Hippocampal formation (tissue), 2 donors: ENCODE measurements at regions not wholly inside any gene's neighbourhood (a gene's known extent, or its start where the extent isn't known, plus 50 kb on each side); places are given as distances from the start of the nearest gene placed in this dataset.

Experiments
- DNase-seq, 2 donors: peaks; one replicate each; lab custom pipeline; 2025; lab: John Stamatoyannopoulos, UW

DNA sequence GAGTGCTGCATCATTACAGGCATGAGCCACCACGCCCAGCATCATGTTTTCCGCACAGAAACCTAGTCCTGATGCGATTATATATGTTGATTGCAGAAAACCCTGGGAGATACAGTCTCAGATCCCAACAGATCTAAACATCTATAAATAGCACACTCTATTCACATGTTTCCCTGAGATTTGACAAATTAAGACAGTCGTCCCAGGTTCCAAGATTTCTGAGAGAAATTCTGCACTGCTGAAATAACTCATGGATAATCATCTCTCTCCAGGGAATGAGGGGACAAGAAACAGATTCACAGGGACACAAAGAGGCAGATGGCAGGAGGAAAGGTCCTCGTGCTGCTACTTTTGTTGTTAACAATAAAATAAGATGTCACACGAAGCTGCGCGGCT lies 393.1 kb upstream of the CELF2 start:
- no peak for DNase-seq

DNA sequence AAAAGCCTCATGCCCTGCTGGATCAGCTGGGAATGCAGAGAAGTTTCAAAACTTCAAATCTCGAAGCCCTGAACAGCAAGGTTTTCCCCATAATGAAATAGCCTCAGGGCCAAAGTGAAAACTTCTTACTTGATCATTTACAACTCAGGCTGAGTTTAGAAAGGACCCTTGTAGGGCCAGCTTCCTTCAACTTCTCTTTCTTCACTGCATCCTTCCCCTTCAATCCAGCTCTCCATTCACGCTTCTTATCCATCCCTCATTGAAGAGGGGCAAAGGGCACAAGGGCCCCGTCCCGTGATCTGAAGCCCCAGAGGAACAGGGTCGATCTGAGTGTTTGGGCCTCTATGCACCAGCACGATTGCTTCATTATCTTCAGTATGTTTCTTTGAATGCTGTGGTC lies 392.2 kb upstream of the CELF2 start:
- no peak for DNase-seq

DNA sequence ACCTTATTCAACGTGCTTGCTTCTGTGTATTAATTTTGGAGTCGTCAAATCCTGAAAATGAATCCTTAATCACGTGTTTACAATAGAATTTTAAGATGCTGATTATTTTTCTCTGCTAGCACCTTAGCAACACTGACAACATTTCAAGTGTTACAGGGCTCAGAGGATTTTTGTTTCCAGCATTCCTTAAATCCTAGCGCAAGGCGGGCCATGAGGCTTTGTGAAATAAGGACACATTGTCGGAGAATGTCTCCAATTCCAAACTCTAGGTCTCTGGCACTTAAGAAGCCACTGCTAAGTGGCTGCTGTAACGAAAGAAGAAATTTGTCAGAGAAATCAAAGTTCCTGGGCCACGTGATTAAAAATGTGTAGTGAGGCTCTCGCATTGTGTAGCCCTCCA lies 390.9 kb upstream of the CELF2 start:
- DNase-seq: no peak

- DNase-seq: no peak
Measured at GRCh38 chr10:10627414-10627813, 390.3 kb upstream of the CELF2 start.

DNA sequence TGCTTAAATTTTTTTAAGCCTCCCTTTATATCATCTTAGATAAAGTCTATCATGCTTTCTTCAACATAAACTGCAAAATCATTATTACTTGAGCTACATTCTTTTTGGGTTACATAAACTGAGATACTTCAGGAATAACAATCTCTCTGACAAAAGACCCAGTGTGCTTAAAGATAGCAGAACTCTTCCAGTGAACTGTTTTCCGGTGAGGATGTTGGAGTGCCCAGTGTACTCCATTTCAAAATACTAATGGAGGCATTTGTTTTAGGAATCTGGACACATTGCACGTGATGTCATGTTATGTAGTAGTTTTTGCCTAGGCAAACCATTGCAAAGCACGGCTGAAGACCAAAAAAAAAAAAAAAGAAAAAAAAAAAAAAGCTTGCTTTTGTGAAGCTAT lies 388.2 kb upstream of the CELF2 start:
- no peak for DNase-seq

DNA sequence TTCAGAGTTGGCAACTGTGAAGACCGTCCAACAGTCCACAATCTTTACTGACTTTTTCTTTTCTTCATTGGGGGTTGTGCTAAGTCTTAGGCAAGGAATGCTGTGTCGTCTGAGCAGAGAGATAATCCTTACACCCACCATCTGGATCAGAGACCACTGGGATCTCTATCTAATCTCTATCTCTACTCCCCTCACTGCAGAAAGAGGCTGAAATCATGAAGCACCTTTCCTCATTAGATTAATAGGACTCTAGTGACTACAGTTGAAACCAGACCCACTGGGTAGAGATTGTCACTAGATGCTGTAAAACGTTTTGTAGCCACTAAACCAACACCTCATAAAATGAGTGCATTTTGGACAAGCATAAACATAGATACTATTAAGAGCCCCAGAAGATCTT lies 387.4 kb upstream of the CELF2 start:
- DNase-seq: no peak

DNA sequence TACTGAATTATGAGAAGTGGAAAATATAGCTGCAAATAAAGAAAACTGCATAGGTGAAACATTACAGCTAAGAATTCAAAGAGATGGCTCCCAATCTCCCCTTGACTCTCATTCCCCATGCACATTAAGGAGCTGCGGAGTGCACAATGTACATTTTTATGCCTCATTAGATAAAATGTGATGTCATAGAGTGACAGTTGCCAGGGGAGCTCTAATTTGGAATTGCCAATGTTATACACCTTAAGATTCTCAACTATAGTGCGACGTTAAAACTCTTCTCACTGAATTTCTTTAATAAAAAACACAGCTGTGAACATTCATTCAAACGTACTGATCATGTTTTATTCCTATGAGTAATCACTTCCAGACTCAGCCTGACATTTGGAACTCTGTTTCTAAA lies 386.9 kb upstream of the CELF2 start:
- no peak for DNase-seq

- DNase-seq: no peak
Measured at GRCh38 chr10:10642189-10642588, 375.5 kb upstream of the CELF2 start.

DNA sequence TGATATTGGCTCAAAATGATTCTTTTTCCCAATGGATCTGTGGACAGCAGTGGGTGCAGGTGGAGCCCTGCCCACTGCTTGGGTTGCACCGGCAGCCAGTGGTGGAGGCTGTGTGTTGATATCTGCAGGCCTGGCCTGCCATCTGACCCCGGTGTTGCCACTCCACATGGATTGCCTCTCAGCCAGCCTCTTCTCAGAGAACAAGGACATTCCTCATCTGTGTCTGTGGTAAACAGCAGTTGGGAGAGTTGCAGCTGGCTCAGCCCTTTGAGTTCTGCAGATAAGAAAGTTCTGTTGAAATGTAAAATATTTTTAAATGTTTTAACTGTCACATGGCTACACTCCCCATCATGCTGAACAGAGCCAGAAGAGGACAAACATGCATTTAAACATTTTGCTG lies 374.9 kb upstream of the CELF2 start:
- DNase-seq: no peak

DNA sequence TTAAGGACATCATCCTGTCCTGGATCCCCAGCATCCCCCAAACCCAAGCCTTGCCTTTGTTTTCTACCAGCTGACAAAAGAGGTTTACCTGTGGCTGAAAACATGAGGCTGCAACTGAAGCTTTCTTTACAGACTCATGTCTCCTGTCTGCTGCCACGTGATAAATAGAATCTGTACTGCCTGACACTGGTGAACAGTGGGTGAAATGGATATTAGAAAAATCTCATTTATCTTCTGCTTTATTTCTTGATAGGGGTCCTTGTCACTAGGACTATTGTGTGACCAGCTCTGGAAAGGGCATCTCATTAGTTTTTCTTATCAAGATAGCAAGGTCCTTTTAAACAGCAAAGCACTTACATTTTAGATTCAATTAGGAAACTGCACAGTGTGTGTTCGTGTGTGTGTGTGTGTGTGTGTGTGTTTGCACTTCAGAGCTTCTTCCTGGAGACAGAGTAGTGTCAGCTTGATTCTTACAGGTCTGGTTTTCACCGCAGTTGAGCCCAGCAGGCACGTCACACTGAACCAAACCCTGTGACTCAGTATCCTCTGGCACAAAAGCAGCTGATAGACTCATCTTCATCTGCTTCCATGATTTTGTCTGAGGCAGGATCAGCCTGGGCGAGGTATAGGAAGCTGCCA lies 373.5 kb upstream of the CELF2 start:
- DNase-seq: no peak

DNA sequence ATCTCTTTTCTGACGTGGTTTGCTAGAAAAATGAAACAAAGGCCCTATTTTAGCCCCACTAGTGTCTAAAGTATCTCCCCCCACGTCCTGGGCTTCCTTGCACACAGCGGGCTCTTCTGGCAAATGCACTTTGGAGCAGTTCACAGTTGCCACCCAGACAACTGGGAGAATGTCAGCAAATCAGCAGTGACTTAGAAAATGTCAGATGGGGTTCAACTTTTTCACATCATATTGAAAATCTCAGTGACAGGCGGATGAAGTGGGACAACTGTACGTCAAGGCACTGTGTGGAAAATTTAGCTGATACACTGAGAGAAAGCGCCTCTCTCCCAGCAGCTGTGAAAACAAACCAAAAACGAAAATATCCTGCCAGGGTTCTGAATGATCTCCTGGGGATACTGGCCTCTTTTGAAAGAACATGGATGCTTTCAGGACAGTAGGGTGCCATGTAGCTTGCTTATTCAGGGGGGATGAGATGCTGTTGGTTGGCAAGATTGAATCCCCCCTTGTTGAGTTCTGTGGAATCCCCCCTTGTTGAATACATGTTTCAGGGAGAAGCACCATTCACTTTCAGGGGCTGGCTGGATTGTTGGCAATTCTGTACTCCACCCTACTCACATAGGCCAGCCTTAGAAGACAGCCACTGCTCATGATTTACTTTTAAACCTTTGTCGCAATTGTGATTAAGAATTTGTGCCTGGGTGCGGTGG lies 372.8 kb upstream of the CELF2 start:
- no peak for DNase-seq

DNA sequence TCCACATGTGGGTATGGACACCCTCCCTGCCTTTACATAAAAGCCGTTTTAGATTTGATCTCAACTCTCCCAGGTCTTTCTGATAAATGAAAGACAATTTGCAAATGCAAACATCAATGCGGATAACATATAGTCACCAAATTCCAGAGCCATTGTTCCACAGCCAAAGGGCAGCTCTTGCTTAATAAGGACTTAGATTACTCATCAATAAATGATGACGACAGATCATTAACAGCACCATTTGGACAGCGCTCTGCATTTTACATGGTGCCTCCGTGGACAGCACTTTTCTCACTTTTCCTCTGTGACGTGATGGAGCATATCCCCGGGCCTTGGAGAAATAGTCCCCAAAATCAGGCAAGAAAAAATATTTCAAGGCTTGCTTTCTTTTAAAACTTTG lies 370.3 kb upstream of the CELF2 start:
- DNase-seq: no peak

- no peak for DNase-seq
Measured at GRCh38 chr10:10657139-10657760, 360.4 kb upstream of the CELF2 start.

DNA sequence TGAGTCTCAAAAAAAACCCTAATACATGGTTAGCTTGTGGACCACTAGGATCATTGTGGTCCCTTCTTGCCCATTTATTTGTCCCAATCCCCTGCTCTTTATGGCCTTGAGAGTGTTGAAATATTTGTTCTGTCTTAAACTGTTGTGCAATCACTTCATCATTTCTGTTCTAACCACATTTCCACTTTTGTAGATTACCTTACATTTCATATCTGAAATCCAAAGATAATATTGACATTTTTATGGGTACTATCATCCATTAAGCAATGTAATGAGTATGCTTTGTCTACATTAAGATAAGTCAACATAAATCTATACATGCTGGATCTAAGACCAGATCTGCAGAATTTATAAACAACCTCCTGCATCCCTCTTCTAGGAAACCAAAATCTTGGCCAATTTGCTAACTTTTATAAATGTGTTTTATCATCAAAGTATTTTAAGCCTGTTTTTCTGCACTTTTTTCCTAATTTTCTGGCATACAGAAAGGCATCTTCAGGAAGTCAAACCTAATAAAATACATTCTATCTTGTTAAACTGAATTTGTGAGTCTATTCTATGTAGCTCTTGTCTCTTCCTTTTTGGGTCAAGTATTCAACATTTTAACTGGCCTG lies 359.4 kb upstream of the CELF2 start:
- DNase-seq: no peak

GRCh38 chr10:10660054-10660453 lies 357.6 kb upstream of the CELF2 start:
- no peak for DNase-seq

DNA sequence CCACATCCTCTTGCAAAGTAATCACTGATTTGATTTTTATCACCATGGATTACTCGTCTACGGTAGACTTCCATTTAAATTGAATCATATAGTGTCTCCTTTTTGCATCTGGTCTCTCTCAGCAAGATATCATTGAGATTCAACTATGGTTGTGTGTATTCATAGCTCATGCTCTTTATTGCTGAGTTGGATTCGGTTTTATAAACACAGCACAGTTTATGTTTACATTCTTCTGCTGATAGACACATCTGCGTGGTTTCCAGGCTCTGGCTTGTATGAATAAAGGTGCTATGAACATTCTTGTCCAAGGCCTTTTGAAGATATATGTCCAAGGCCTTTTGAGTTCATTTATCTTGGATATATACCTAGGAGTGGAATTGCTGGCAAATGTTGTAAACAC lies 356.5 kb upstream of the CELF2 start:
- no peak for DNase-seq

- DNase-seq: no peak
Measured at GRCh38 chr10:10662716-10663408, 354.8 kb upstream of the CELF2 start.

- no peak for DNase-seq
Measured at GRCh38 chr10:10663622-10664021, 354.1 kb upstream of the CELF2 start.

DNA sequence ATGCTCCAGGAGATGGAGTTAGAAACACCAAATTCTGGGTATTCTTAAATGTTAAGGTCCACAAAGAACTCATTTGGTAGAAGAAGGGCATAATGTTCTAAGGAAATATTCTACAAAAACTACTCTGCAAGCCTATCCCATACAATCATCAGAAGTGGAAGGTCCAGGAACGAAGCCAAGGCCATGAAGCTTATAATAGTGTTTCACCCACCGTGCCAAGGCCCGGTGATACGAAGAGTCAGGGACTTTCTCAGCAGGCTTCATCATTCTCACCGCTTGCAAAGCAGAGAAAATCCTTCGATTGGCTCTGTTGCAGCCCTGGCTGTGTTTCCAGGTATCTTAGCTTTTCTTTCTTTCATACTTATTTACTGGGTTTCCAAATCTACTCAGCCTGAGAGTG lies 351.9 kb upstream of the CELF2 start:
- no peak for DNase-seq

DNA sequence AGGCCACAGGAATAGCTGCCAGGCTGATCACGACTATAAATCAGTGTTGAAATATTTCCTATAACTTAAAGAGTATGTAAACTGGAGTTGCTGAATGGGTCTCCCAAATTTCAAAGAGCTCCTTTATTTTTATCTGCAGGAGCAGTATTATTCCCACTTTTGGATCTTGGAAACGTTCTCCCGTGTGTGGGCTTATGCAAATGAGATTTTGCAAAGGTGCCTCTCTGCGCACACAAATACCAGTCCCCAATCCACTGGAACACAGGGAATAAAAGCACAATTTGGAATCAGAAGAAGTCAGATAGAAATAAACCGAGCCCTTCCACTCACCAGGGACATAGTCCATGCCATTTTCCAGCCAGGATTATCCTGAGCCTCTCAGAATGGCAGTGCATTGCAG lies 350.2 kb upstream of the CELF2 start:
- DNase-seq: peak in 1 of 2 donors; percentile 47

- no peak for DNase-seq
Measured at GRCh38 chr10:10676972-10677371, 340.7 kb upstream of the CELF2 start.

DNA sequence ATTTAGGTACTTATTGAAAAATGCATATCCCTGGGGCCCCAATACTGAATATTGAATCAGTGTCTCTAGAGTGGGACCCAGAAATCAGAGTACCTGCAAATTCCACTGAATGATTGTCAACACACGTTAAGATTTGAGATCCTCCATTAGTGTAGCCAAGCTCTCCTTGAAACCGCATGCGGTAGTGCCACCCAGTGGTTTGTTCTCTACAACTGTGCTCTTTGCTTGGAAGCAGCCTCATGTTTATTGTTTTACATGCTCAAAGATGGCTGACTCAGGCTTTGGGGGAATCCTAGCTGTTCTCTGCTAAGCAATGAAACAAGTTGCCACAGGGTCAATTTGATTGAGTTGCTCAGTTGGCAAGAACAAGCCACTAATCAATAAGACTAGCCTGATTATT lies 340.2 kb upstream of the CELF2 start:
- peak in 1 of 2 donors; percentile 16 for DNase-seq

DNA sequence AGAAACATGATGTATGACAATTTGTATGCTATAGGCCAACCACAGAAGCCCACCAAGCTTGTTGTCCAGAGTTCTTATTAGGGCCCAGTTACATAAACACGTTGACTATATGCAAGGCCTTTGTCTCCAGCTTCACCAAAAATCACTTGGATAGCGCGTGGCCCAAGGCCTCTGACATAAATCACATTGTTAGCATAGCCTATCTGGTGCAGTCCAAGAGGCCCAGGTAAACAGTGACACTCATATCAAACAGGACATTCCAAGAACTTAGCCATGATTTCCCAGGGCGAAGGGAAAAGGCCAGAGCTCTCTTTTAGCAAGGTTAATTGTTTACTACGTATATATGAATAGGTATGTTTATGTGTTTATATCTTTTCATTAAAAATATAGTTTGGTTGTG lies 337.2 kb upstream of the CELF2 start:
- no peak for DNase-seq
